ENCODE measurements at regions not wholly inside any gene's neighbourhood (a gene's known extent, or its start where the extent isn't known, plus 50 kb on each side); places are given as distances from the start of the nearest gene placed in this dataset.
"Not testable (repeated sequence)": the region's sequence is repeated elsewhere in the genome, so short reads cannot be mapped to it uniquely, and the experiment has no call there.

DNA sequence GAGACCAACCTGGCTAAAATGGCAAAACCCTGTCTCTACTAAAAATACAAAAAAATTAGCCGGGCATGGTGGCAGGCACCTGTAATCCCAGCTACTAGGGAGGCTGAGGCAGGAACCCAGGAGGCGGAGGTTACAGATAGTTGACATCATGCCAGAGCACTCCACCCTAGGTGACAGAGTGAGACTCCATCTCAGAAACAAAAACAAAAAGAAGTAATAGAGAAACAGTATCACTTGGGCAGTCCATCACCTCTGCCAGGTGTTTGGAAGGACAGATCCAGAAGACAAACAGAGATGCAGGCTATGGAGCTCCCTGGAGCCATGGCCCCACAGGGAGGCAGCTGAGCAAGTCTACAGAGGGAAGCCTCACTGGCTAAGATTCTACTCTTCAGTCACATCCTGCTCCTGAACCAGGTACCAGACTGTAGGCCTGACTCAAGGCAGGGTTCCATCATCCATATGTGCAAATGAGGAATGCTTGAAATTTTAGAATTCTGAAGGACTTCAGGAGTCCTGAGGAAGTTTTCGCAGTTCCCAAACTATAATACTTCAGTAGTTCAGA lies 81.4 kb upstream of the CPEB2 start:
- Histone ChIP-seq H3K79me2 (ENCODE audit: low read length) (no peaks in the 10 kb centered on the region), H3K4me1 (ENCODE audit: insufficient read depth, low read length) (peaks cover 16% of the 10 kb centered on the region), H3K9ac (ENCODE audit: low read length) (no peak overlapping the region), H3K36me3 (ENCODE audit: low read depth, low read length) (no peaks in the 10 kb centered on the region), H3F3A (ENCODE audit: low read length, unreplicated experiment) (no peaks in the 10 kb centered on the region), H4K20me1 (ENCODE audit: low read length) (no peaks in the 10 kb centered on the region), H2AFZ (ENCODE audit: low read length) (no peak overlapping the region), H3K4me3 (ENCODE audit: low read length) (no peak overlapping the region), H3K9me2 (replicated peaks; ENCODE audit: low read length) (no peaks in the 10 kb centered on the region), H3K4me2 (ENCODE audit: low read length) (no peak overlapping the region), H3K9me3 (ENCODE audit: low read length) (no peaks in the 10 kb centered on the region), H3K27ac (ENCODE audit: low read length) (no peak overlapping the region), H3K27me3 (ENCODE audit: low read length) (no peaks in the 10 kb centered on the region)
- CTCF ChIA-PET, result no interaction called here
- ATAC-seq (no peak), DNase-seq (no peak)
- no peak for TF ChIP-seq EZH2 (IDR thresholded peaks at IDR 0.05; ENCODE audit: low read length, unreplicated experiment)
- intact Hi-C loops (cut with micrococcal nuclease), result no loop called here
- no TSS peak for BruUV-seq (replicated peaks)
- POLR2A ChIA-PET (ENCODE audit: unreplicated experiment), result no interaction called here

DNA sequence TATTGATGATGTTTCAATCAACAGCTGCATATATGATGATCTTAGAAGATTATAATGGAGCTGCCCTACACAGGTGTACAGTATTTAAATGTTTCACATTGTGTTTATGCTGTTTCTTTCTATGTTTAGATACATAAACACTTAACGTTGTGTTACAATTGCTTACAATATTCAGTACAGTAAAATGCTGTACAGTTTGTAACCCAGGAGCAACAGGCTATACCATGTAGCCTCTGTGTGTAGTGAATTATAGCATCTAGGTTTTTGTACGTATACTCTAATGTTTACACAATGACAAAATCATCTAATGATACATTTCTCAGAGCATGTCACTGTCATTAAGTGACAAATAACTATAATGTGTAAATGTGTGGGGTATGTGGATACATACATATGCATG lies 80.5 kb upstream of the CPEB2 start:
- H3K9me3 ChIP-seq (ENCODE audit: low read length); H3K9ac ChIP-seq (ENCODE audit: low read length); DNase-seq; H2AFZ ChIP-seq (ENCODE audit: low read length); H3K27me3 ChIP-seq (ENCODE audit: low read length); BruUV-seq (replicated peaks); H3K4me2 ChIP-seq (ENCODE audit: low read length); H3F3A ChIP-seq (ENCODE audit: low read length, unreplicated experiment); H3K79me2 ChIP-seq (ENCODE audit: low read length); intact Hi-C loops (cut with micrococcal nuclease); CTCF ChIA-PET; H4K20me1 ChIP-seq (ENCODE audit: low read length); H3K36me3 ChIP-seq (ENCODE audit: low read depth, low read length); H3K27ac ChIP-seq (ENCODE audit: low read length); H3K9me2 ChIP-seq (replicated peaks; ENCODE audit: low read length); POLR2A ChIA-PET (ENCODE audit: unreplicated experiment); H3K4me3 ChIP-seq (ENCODE audit: low read length); H3K4me1 ChIP-seq (ENCODE audit: insufficient read depth, low read length); ATAC-seq: not testable (repeated sequence)

DNA sequence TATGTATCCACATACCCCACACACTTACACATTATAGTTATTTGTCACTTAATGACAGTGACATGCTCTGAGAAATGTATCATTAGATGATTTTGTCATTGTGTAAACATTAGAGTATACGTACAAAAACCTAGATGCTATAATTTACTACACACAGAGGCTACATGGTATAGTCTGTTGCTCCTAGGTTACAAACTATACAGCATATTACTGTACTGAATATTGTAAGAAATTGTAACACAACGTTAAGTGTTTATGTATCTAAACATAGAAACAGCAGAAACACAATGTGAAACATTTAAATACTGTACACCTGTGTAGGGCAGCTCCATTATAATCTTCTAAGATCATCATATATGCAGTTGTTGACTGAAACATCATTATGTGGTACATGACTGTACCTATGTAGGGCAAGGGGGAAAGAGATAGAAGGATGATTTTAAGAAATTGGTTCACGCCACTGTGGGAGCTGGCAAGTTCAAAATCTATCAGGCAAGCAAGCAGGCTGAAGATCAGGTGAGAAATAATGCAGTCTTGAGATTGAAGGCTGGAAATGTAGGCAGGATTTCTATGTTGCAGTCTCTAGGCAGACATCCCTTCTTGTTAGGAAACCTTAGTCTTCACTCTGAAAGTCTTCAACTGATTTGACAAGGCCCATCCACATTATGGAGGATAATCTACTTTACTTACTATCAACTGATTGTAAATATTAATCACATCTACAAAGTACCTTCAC lies 78.0 kb upstream of the CPEB2 start:
- H3K4me1 ChIP-seq (ENCODE audit: insufficient read depth, low read length), result no peaks in the 10 kb centered on the region
- ATAC-seq (no peak), DNase-seq (no peak)
- no peak overlapping the region for H2AFZ ChIP-seq (ENCODE audit: low read length)
- POLR2A ChIA-PET (ENCODE audit: unreplicated experiment), result no interaction called here
- H3K27ac ChIP-seq (ENCODE audit: low read length), result peak overlapping the region; percentile 39; the same call in 1 of the 2 replicates
- TF ChIP-seq EZH2phosphoT487 (IDR thresholded peaks at IDR 0.05; ENCODE audit: borderline replicate concordance, low read length), result no peak
- TF ChIP-seq, protein P1, sequence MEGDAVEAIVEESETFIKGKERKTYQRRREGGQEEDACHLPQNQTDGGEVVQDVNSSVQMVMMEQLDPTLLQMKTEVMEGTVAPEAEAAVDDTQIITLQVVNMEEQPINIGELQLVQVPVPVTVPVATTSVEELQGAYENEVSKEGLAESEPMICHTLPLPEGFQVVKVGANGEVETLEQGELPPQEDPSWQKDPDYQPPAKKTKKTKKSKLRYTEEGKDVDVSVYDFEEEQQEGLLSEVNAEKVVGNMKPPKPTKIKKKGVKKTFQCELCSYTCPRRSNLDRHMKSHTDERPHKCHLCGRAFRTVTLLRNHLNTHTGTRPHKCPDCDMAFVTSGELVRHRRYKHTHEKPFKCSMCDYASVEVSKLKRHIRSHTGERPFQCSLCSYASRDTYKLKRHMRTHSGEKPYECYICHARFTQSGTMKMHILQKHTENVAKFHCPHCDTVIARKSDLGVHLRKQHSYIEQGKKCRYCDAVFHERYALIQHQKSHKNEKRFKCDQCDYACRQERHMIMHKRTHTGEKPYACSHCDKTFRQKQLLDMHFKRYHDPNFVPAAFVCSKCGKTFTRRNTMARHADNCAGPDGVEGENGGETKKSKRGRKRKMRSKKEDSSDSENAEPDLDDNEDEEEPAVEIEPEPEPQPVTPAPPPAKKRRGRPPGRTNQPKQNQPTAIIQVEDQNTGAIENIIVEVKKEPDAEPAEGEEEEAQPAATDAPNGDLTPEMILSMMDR (conservative IDR thresholded peaks at IDR 0.05; ENCODE audit: low read depth, low read length), result no peak
- no peak for TF ChIP-seq EZH2 (IDR thresholded peaks at IDR 0.05; ENCODE audit: low read length, unreplicated experiment)
- no peaks in the 10 kb centered on the region for H3K36me3 ChIP-seq (ENCODE audit: low read depth, low read length)
- H3K4me3 ChIP-seq (ENCODE audit: low read length), result no peak overlapping the region
- no peaks in the 10 kb centered on the region for H3F3A ChIP-seq (ENCODE audit: low read length, unreplicated experiment)
- H3K4me2 ChIP-seq (ENCODE audit: low read length), result no peak overlapping the region
- no peak overlapping the region for H3K9ac ChIP-seq (ENCODE audit: low read length)
- intact Hi-C loops (cut with micrococcal nuclease), result no loop called here
- no peaks in the 10 kb centered on the region for H4K20me1 ChIP-seq (ENCODE audit: low read length)
- H3K9me3 ChIP-seq (ENCODE audit: low read length), result no peaks in the 10 kb centered on the region
- no peaks in the 10 kb centered on the region for H3K79me2 ChIP-seq (ENCODE audit: low read length)
- CTCF ChIA-PET, result no interaction called here
- H3K9me2 ChIP-seq (replicated peaks; ENCODE audit: low read length), result no peaks in the 10 kb centered on the region
- BruUV-seq (replicated peaks), result no TSS peak
- H3K27me3 ChIP-seq (ENCODE audit: low read length), result no peaks in the 10 kb centered on the region
